ENCODE measurements at regions not wholly inside any gene's neighbourhood (a gene's known extent, or its start where the extent isn't known, plus 50 kb on each side); places are given as distances from the start of the nearest gene placed in this dataset.
A peak's percentile ranks its signal among the peaks of the same experiment; 100 is the strongest.
"Not testable (repeated sequence)": the region's sequence is repeated elsewhere in the genome, so short reads cannot be mapped to it uniquely, and the experiment has no call there.

- DNase-seq (ENCODE audit: low read depth) = no peak
These were observed 593.4 kb upstream of the NR2F2 start for GRCh38 chr15:95737060-95737459.

DNA sequence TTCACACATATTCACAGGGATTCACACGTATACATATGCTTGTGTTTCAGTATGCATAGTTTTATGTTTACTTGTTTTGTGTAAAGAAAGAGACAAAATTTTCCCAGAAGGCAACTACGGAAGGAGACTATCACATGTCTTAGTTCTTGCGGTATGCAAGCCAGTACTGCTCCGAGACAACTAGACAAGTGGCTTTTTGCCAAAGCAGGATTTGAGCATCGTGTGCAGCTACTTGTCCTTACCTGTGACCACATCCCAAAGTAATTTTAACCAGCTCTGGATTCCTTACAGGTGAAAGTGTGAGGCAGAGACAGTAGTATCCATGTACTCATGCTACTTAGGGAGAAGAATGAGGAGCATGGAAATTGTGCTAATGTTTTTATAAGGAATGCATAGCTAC lies 591.4 kb upstream of the NR2F2 start:
- DNase-seq (ENCODE audit: low read depth) = no peak

GRCh38 chr15:95741830-95742229 lies 588.7 kb upstream of the NR2F2 start:
- no peak for DNase-seq (ENCODE audit: low read depth)

GRCh38 chr15:95742256-95742655 lies 588.2 kb upstream of the NR2F2 start:
- DNase-seq (ENCODE audit: low read depth) = no peak

DNA sequence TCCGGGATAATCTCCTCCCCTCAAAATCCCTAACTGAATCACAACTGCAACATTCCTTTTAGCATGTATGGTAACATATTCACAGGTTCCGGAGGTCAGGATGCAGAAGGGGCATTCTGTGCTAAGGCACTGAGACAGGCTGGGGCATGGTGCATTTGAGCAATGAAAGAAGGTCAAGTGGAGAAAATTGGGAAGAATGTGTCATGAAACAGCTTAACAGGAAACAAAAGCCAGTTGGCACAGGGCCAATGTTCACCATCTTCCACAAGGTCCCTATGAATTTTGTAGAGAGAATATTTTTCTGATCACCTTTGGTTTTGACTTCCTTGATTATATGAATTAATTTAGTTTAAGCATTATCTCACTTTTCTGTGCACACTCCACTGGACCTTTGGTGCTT lies 587.7 kb upstream of the NR2F2 start:
- no peak for DNase-seq (ENCODE audit: low read depth)

DNA sequence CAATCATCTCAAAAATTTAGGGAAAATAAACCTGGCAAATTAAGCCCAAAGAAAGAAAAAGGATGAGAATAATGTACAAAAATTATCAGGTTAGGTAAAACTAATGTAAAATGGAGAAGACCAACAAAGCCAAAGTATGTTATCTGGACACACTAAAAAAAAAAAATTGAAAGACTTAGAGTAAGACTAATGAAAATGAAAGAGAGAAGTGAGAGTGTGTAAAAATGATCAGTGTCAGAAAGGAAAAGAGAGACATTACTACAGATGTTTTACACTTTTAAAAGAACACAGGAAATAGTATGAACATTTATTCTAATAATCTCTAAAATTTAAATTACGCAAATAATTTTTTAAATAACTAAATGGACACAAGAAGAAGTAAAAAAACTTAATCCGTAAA lies 573.3 kb upstream of the NR2F2 start:
- DNase-seq (ENCODE audit: low read depth) = no peak

- no peak for DNase-seq (ENCODE audit: low read depth)
These were observed 572.0 kb upstream of the NR2F2 start for GRCh38 chr15:95758451-95758850.

DNA sequence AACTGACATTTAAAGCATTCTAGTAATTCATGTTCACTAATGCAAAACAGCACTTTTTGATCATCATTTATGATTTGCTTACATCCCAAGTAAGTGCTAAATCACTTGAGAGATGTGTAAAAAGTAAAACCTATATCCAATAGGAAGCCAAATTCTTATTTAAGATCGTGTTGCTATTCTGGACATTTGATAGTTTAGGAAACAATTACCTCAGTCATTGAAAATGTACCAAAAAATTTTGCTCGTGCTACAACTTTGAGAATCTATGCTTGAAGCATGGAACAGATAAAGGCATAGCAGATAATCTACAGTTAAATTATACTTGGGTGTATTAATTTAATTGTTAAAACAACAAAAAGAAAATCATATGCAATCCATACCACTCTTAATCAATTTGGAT lies 571.6 kb upstream of the NR2F2 start:
- DNase-seq (ENCODE audit: low read depth) = no peak

DNA sequence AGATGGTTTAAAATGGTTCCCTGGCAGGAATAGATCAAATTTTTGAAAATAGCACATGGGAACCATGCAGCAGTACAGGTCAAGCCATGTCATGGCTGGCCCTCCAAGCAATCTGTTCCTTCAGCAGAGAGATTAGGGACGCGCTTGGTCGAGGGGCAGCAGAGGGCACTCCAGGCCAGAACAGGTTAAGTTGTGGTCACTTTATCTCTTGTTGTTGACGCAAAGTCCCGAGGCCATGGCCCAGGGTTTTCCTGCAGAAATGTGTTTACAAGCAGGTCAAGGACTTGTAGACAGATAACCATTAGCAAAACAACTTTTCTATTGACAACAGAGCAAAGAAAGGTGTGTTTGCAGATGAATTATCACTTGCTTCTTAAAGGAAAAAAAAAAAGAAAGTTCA lies 570.0 kb upstream of the NR2F2 start:
- DNase-seq (ENCODE audit: low read depth) = no peak

DNA sequence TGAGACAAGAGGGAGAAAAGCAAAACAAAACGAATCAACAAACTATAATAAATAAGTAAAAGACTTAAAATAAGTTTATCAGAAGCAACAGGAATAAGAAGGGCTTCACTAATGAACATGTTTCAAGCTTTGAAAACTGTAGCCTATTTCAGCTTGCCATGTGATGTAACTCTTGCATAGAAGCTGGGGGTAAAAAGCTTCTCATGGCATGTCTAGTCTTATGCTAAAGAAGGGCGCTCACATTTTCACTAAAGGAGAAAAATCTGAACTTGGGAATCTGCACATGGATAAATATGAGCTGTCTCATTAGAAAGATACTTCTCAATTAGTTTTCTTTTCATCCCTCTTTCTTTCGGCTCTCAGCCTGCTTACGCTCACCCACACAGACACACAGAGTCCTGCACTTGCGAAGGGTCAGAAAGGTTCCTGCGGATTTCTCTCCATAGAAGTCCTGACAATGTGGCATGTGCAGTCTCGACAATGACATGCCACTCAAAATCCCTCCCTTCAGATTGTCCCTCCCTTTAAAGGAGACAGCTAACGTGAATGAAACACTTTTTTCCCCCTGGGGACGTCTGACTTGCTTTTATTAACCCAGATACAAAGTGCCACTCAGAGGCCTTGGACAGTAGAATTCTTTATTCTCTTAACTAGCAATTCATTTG lies 568.9 kb upstream of the NR2F2 start:
- no peak for DNase-seq (ENCODE audit: low read depth)

GRCh38 chr15:95763426-95763825 lies 567.1 kb upstream of the NR2F2 start:
- no peak for DNase-seq (ENCODE audit: low read depth)

- DNase-seq (ENCODE audit: low read depth) = no peak
These were observed 565.3 kb upstream of the NR2F2 start for GRCh38 chr15:95765161-95765560.

GRCh38 chr15:95770196-95770595 lies 560.3 kb upstream of the NR2F2 start:
- peak; percentile 51 for DNase-seq (ENCODE audit: low read depth)

DNA sequence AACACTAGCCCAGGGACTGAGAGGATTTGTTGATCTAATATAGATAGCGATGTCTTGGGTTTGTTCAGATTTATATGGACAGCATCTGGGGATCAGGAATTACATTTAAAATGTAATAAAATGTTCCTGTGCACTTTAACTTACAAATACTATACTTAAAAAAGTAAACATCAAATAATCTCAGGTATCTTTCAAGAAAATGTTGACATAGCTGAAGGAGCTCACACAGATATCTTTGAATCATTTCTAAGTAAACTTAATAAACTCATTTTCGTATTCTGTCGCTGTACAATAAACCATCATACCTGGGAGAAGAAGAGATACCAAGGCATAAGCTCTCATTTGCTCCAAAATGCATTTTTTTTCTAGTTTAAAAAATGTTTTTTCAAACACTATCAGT lies 557.5 kb upstream of the NR2F2 start:
- DNase-seq (ENCODE audit: low read depth) = no peak

GRCh38 chr15:95784508-95784907 lies 546.0 kb upstream of the NR2F2 start:
- no peak for DNase-seq (ENCODE audit: low read depth)

- DNase-seq (ENCODE audit: low read depth) = not testable (repeated sequence)
These were observed 545.2 kb upstream of the NR2F2 start for GRCh38 chr15:95785276-95785675.

DNA sequence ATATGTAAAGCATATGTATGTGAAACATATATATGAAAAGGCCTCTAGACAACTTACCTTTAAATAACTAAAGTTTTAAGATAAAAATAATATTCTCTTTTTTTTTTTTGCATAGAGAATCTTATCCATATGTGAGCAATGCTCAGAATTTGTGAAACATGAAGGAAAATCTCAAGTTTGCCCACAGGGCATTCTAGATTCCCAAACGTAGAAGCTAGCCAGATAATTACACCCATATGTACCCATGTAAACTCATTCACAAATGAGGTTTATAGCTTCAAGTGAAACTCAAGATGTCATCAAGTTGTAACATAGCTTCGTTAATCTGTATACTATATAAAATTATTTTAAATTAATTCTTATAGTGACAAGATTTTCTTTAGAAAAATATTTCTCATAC lies 537.3 kb upstream of the NR2F2 start:
- no peak for DNase-seq (ENCODE audit: low read depth)

GRCh38 chr15:95795386-95795785 lies 535.1 kb upstream of the NR2F2 start:
- no peak for DNase-seq (ENCODE audit: low read depth)

DNA sequence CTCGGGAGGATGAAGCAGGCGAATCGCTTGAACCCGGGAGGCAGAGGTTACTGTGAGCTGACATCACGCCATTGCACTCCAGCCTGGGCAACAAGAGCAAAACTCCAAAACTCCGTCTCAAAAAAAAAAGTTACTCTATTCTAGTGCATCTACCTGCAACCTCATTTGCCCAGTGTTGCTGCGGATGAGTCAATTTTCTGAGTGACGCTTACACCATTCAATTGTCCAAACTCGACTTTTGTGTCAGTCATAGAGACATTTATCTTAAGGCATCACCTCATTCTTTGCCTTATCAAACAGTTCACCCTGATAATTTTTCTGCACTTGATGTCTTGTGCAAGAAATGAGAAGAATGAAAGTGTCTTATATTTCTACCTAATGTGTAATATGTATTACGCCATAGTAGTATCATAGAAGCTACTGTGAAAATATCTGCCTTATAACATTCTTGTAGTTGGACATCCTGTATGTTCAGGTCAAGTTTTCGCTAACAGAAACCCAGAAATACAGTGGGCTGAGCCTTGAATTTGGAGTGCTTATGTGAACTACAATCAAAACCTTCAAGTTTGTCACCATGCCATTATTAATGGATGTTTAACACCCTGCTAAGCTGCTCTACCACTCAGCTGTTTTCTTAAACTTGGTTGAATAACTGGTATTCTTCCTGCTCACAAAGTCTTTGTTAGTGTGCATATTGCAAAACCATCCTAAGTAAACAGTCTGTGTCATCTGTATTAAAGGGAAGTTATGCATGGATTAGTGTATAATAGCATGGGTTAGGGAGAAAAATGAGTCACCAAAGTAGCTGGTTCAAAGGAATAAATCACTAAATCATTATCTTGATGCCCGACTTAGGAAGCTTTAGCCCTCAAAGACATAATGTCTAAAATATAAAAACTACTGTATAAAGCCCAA lies 531.0 kb upstream of the NR2F2 start:
- DNase-seq (ENCODE audit: low read depth) = peak; percentile 31

DNA sequence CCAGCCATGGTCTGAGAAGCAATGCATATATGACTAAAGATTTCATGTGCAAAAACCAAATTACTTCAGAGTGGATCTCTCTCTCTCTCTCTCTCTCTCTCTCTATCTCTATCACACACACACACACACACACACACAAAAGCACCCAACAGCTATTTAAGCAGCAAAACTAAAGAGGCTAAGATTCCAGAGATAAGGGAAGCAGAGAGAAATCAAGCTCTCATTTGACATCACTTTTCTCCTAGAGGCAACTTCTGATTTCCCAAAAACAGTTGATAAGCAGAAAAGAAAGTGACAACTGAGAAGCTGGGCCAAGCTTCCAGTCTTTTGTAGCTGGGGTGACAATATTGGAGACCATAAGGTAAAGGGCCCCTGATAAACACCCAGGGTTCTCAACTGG lies 526.0 kb upstream of the NR2F2 start:
- no peak for DNase-seq (ENCODE audit: low read depth)

DNA sequence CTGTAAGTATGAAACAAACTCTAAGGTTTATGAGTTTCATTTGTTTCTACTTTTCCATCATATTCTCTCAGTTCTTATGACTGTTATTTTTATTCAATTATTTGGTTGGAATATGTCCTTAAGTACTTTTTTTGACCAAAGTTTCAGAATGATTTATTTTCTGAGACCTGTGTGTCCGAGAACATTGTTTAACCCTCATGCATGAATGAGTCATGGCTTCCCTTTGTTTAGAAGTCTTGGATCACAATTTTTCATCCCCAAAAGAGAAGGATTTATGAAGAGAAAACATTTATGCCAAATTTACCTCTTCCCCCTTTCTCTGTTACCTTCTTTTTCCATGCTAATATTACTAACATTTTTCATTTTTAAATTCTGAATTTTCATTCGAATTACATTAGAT lies 518.0 kb upstream of the NR2F2 start:
- no peak for DNase-seq (ENCODE audit: low read depth)

DNA sequence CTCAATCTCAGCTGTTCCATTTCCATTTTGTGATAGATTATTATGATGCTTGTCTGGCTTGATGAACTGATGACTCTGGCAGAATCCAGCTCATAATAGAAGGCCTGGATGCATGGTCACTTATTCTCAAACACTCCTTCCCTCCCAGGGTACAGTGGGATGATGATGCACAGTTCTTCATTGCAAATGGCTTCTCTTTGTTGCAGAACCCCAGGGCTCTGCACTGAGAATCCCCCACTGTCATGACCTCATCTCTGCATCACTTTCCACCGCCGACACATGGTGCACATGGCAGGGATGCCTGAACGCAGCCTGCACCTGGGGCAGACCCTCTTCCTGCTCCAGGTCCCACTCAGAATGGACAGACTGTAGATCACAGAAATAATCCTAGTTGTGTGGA lies 515.6 kb upstream of the NR2F2 start:
- no peak for DNase-seq (ENCODE audit: low read depth)

GRCh38 chr15:95816591-95816990 lies 513.9 kb upstream of the NR2F2 start:
- DNase-seq (ENCODE audit: low read depth) = no peak

GRCh38 chr15:95822961-95823360 lies 507.5 kb upstream of the NR2F2 start:
- no peak for DNase-seq (ENCODE audit: low read depth)
